ENCODE measurements at regions not wholly inside any gene's neighbourhood (a gene's known extent, or its start where the extent isn't known, plus 50 kb on each side); places are given as distances from the start of the nearest gene placed in this dataset.

GRCh38 chr1:113322439-113322838, 67.9 kb upstream of the MAGI3 start:
- no peaks in the 10 kb centered on the region for H3K36me3 Mint-ChIP-seq
- DNase-seq (ENCODE audit: low spot score) (no peak), ATAC-seq (no peak)
- peaks cover 3% of the 10 kb centered on the region; the same call in 1 of the 2 replicates for H3K9me3 Mint-ChIP-seq
- no peak overlapping the region for H3K27ac Mint-ChIP-seq
- no peaks in the 10 kb centered on the region for H3K27me3 Mint-ChIP-seq (ENCODE audit: low read depth)
- ChIA-PET POLR2A (no interaction called here), CTCF (no interaction called here)
- no peaks in the 10 kb centered on the region; the same call in 1 of the 2 replicates for H3K4me1 Mint-ChIP-seq
- no peak overlapping the region for H3K4me3 Mint-ChIP-seq
- no peak for TF ChIP-seq ZNF281 (CRISPR knock-in tag; IDR thresholded peaks at IDR 0.05)
- TF ChIP-seq SOX15 (CRISPR knock-in tag; IDR thresholded peaks at IDR 0.05) = no peak
- no peak for TF ChIP-seq JAZF1 (CRISPR knock-in tag; IDR thresholded peaks at IDR 0.05)
- TF ChIP-seq ELF4 (CRISPR knock-in tag; IDR thresholded peaks at IDR 0.05; ENCODE audit: low read depth) = no peak
- no peak for TF ChIP-seq E2F5 (CRISPR knock-in tag; IDR thresholded peaks at IDR 0.05)
- TF ChIP-seq E2F1 (CRISPR knock-in tag; IDR thresholded peaks at IDR 0.05) = no peak
- no peak for TF ChIP-seq AR (CRISPR knock-in tag; IDR thresholded peaks at IDR 0.05)

- no peak overlapping the region for H3K27ac Mint-ChIP-seq
- DNase-seq (ENCODE audit: low spot score) (no peak), ATAC-seq (no peak)
- no peaks in the 10 kb centered on the region for H3K27me3 Mint-ChIP-seq (ENCODE audit: low read depth)
- CTCF ChIA-PET = no interaction called here
- no peaks in the 10 kb centered on the region for H3K9me3 Mint-ChIP-seq
- H3K4me3 Mint-ChIP-seq = no peak overlapping the region
- H3K4me1 Mint-ChIP-seq = no peaks in the 10 kb centered on the region; the same call in 1 of the 2 replicates
- POLR2A ChIA-PET = no interaction called here
- no peaks in the 10 kb centered on the region for H3K36me3 Mint-ChIP-seq
- TF ChIP-seq ZNF416 (CRISPR knock-in tag; IDR thresholded peaks at IDR 0.05) (no peak), KAT7 (CRISPR knock-in tag; IDR thresholded peaks at IDR 0.05; ENCODE audit: borderline replicate concordance) (no peak), GABPB1 (CRISPR knock-in tag; IDR thresholded peaks at IDR 0.05) (no peak), TCF7 (CRISPR knock-in tag; IDR thresholded peaks at IDR 0.05; ENCODE audit: low read depth) (no peak), NFYB (CRISPR knock-in tag; conservative IDR thresholded peaks at IDR 0.05; ENCODE audit: low read depth) (no peak), SOX15 (CRISPR knock-in tag; IDR thresholded peaks at IDR 0.05) (no peak), GRHL2 (CRISPR knock-in tag; IDR thresholded peaks at IDR 0.05; ENCODE audit: insufficient replicate concordance, severe bottlenecking) (no peak), MXD4 (CRISPR knock-in tag; IDR thresholded peaks at IDR 0.05; ENCODE audit: borderline replicate concordance) (no peak), ZBTB43 (CRISPR knock-in tag; IDR thresholded peaks at IDR 0.05) (no peak), GTF2I (CRISPR knock-in tag; conservative IDR thresholded peaks at IDR 0.05) (no peak), MLX (CRISPR knock-in tag; IDR thresholded peaks at IDR 0.05) (no peak), ZNF138 (CRISPR knock-in tag; conservative IDR thresholded peaks at IDR 0.05) (no peak), STAT6 (CRISPR knock-in tag; conservative IDR thresholded peaks at IDR 0.05; ENCODE audit: low read depth) (no peak), ZNF396 (CRISPR knock-in tag; IDR thresholded peaks at IDR 0.05; ENCODE audit: borderline replicate concordance) (no peak), FOXP4 (CRISPR knock-in tag; IDR thresholded peaks at IDR 0.05) (no peak)
These were observed 65.3 kb upstream of the MAGI3 start for GRCh38 chr1:113325022-113325421.

All from WTC11 (cell line).